ENCODE measurements at regions not wholly inside any gene's neighbourhood (a gene's known extent, or its start where the extent isn't known, plus 50 kb on each side); places are given as distances from the start of the nearest gene placed in this dataset.

DNA sequence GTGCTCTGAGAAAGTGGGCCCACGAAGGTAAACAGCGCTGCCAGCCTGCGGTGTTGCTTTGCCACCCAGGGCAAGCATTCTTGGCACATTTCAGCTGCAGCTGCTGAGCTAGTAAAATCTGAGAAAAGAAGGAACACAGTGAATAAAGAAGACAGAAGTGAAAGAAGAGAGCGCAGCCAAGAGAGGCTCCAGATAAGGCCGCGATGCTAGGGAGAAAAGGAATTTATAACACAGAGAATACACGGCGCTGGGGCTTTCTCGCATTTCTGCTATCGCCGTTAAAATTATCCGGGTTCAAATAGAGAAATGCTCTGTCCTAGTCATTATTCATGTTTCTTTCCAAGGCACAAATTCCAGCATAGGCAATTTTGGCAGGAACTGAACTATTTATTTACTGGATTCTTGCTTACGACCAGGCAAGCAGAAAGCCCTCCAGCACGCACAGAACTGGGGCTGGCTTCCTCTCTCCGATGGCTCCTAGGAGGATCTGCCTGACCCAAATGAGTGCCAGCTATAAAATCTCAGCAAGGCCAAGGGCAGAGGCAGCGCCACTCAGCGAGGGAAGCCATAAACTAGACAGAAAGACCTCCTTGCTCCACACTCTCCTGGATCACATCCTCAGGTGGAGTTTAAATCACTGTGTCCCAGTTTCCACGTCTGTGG is 111.2 kb downstream of the ATPSCKMT start:
- H3F3A ChIP-seq (ENCODE audit: insufficient read depth, low read length), result no peaks in the 10 kb centered on the region
- no peaks in the 10 kb centered on the region for H3K4me1 ChIP-seq (ENCODE audit: insufficient read depth, low read length, severe bottlenecking)
- no peaks in the 10 kb centered on the region for H3K79me2 ChIP-seq (ENCODE audit: insufficient read depth, low read length)
- H3K4me2 ChIP-seq (ENCODE audit: low read length), result no peak overlapping the region
- no peak overlapping the region for H3K9ac ChIP-seq (ENCODE audit: low read length)
- TF ChIP-seq, protein P1, sequence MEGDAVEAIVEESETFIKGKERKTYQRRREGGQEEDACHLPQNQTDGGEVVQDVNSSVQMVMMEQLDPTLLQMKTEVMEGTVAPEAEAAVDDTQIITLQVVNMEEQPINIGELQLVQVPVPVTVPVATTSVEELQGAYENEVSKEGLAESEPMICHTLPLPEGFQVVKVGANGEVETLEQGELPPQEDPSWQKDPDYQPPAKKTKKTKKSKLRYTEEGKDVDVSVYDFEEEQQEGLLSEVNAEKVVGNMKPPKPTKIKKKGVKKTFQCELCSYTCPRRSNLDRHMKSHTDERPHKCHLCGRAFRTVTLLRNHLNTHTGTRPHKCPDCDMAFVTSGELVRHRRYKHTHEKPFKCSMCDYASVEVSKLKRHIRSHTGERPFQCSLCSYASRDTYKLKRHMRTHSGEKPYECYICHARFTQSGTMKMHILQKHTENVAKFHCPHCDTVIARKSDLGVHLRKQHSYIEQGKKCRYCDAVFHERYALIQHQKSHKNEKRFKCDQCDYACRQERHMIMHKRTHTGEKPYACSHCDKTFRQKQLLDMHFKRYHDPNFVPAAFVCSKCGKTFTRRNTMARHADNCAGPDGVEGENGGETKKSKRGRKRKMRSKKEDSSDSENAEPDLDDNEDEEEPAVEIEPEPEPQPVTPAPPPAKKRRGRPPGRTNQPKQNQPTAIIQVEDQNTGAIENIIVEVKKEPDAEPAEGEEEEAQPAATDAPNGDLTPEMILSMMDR (IDR thresholded peaks at IDR 0.05; ENCODE audit: low read length), result no peak
- TF ChIP-seq EZH2 (IDR thresholded peaks at IDR 0.05; ENCODE audit: borderline replicate concordance, low read length), result no peak
- H3K27ac ChIP-seq (ENCODE audit: low read depth, low read length, poor library complexity, severe bottlenecking), result no peak overlapping the region
- no peaks in the 10 kb centered on the region for H3K36me3 ChIP-seq (ENCODE audit: insufficient read depth, low read length)
- H4K20me1 ChIP-seq (ENCODE audit: insufficient read depth, low read length), result no peaks in the 10 kb centered on the region
- H3K9me2 ChIP-seq (ENCODE audit: low read depth, low read length), result no peaks in the 10 kb centered on the region
- no peaks in the 10 kb centered on the region for H3K9me3 ChIP-seq (ENCODE audit: low read length)
- H3K4me3 ChIP-seq (ENCODE audit: low read depth, low read length, poor library complexity, severe bottlenecking), result no peak overlapping the region
- H2AFZ ChIP-seq (ENCODE audit: low read length), result no peak overlapping the region
- no peaks in the 10 kb centered on the region for H3K27me3 ChIP-seq (ENCODE audit: insufficient read depth, low read length)

DNA sequence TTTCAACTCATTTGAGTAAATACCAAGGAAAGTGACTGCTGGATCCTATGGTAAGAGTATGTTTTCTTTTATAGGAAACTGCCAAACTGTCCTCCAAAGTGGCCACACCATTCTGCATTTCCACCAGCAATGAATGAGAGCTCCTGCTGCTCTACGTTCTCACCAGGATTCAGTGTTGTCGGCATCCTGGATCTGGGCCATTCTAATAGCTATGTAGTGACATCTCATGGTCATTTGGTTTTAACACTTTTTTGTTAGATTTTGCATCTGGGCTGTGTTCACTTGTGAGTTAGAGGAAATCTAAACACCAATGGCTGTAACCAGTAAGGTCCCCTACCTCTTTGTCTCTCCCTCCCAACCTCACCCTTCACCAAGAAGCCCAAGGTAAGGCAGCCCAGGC is 115.9 kb downstream of the ATPSCKMT start:
- Histone ChIP-seq H3K4me3 (ENCODE audit: low read depth, low read length, poor library complexity, severe bottlenecking) (no peak overlapping the region), H3K4me2 (ENCODE audit: low read length) (no peak overlapping the region), H3K27ac (ENCODE audit: low read depth, low read length, poor library complexity, severe bottlenecking) (no peak overlapping the region), H3K9me3 (ENCODE audit: low read length) (no peaks in the 10 kb centered on the region), H4K20me1 (ENCODE audit: insufficient read depth, low read length) (no peaks in the 10 kb centered on the region), H3K9ac (ENCODE audit: low read length) (no peak overlapping the region), H3F3A (ENCODE audit: insufficient read depth, low read length) (no peaks in the 10 kb centered on the region), H3K4me1 (ENCODE audit: insufficient read depth, low read length, severe bottlenecking) (no peaks in the 10 kb centered on the region), H3K27me3 (ENCODE audit: insufficient read depth, low read length) (no peaks in the 10 kb centered on the region), H3K79me2 (ENCODE audit: insufficient read depth, low read length) (no peaks in the 10 kb centered on the region), H3K36me3 (ENCODE audit: insufficient read depth, low read length) (no peaks in the 10 kb centered on the region), H3K9me2 (ENCODE audit: low read depth, low read length) (no peaks in the 10 kb centered on the region), H2AFZ (ENCODE audit: low read length) (no peak overlapping the region)
- TF ChIP-seq EZH2 (IDR thresholded peaks at IDR 0.05; ENCODE audit: borderline replicate concordance, low read length), result no peak
- TF ChIP-seq, protein P1 (IDR thresholded peaks at IDR 0.05; ENCODE audit: low read length), result no peak

DNA sequence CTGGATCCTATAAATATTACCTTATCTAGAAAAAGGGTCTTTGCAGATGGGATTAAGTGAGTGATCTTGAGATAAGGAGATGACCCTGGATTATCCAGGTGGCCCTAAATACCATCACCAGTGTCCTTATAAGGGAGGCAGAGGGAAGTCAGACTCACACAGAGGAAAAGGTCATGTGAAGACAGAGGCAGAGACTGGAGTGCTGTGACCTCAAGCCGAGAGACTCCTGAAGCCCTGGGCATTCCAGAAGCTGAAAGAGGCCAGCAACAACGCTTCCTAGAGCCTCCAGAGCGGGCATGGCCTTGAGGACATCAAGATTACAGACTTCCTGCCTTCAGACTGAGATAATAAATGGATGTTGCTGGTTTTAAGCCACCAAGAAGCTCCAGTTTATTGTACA is 118.8 kb downstream of the ATPSCKMT start:
- H3K79me2 ChIP-seq (ENCODE audit: insufficient read depth, low read length), result no peaks in the 10 kb centered on the region
- no peak overlapping the region for H3K4me3 ChIP-seq (ENCODE audit: low read depth, low read length, poor library complexity, severe bottlenecking)
- no peaks in the 10 kb centered on the region for H3F3A ChIP-seq (ENCODE audit: insufficient read depth, low read length)
- H2AFZ ChIP-seq (ENCODE audit: low read length), result no peak overlapping the region
- H4K20me1 ChIP-seq (ENCODE audit: insufficient read depth, low read length), result no peaks in the 10 kb centered on the region
- H3K27ac ChIP-seq (ENCODE audit: low read depth, low read length, poor library complexity, severe bottlenecking), result no peak overlapping the region
- no peaks in the 10 kb centered on the region for H3K4me1 ChIP-seq (ENCODE audit: insufficient read depth, low read length, severe bottlenecking)
- TF ChIP-seq, protein P1 (IDR thresholded peaks at IDR 0.05; ENCODE audit: low read length), result no peak
- TF ChIP-seq EZH2 (IDR thresholded peaks at IDR 0.05; ENCODE audit: borderline replicate concordance, low read length), result no peak
- no peaks in the 10 kb centered on the region for H3K9me2 ChIP-seq (ENCODE audit: low read depth, low read length)
- no peak overlapping the region for H3K9ac ChIP-seq (ENCODE audit: low read length)
- no peaks in the 10 kb centered on the region for H3K36me3 ChIP-seq (ENCODE audit: insufficient read depth, low read length)
- no peaks in the 10 kb centered on the region for H3K27me3 ChIP-seq (ENCODE audit: insufficient read depth, low read length)
- H3K9me3 ChIP-seq (ENCODE audit: low read length), result no peaks in the 10 kb centered on the region
- H3K4me2 ChIP-seq (ENCODE audit: low read length), result no peak overlapping the region
